SKM-1 (cell line): ENCODE measurements at regions not wholly inside any gene's neighbourhood (a gene's known extent, or its start where the extent isn't known, plus 50 kb on each side); places are given as distances from the start of the nearest gene placed in this dataset.

Experiments used
- DNase-seq: peaks from one replicate; lab custom pipeline; 2025; ENCODE audit not compliant: unreplicated experiment; lab: John Stamatoyannopoulos, UW

GRCh38 chr20:62580052-62580451 lies 62.3 kb upstream of the SLCO4A1 start:
- no peak for DNase-seq

GRCh38 chr20:62580733-62581132 lies 61.6 kb upstream of the SLCO4A1 start:
- no peak for DNase-seq

- DNase-seq, result no peak
Measured at GRCh38 chr20:62581308-62581707, 61.0 kb upstream of the SLCO4A1 start.

- no peak for DNase-seq
Measured at GRCh38 chr20:62581806-62582205, 60.5 kb upstream of the SLCO4A1 start.

- no peak for DNase-seq
Measured at GRCh38 chr20:62583424-62583920, 58.8 kb upstream of the SLCO4A1 start.

- no peak for DNase-seq
Measured at GRCh38 chr20:62584671-62585460, 57.4 kb upstream of the SLCO4A1 start.

- no peak for DNase-seq
Measured at GRCh38 chr20:62585461-62585970, 56.8 kb upstream of the SLCO4A1 start.

GRCh38 chr20:62586799-62587198 lies 55.5 kb upstream of the SLCO4A1 start:
- no peak for DNase-seq

- no peak for DNase-seq
Measured at GRCh38 chr20:62587757-62588402, 54.4 kb upstream of the SLCO4A1 start.

- DNase-seq, result no peak
Measured at GRCh38 chr20:62588458-62589149, 53.7 kb upstream of the SLCO4A1 start.

GRCh38 chr20:62589150-62589498 lies 53.2 kb upstream of the SLCO4A1 start:
- no peak for DNase-seq

- DNase-seq, result no peak
Measured at GRCh38 chr20:62589720-62590119, 52.6 kb upstream of the SLCO4A1 start.

- DNase-seq, result no peak
Measured at GRCh38 chr20:62590309-62591121, 51.8 kb upstream of the SLCO4A1 start.

GRCh38 chr20:62591122-62591468 lies 51.2 kb upstream of the SLCO4A1 start:
- DNase-seq, result no peak

GRCh38 chr20:62591591-62591990 lies 50.7 kb upstream of the SLCO4A1 start:
- no peak for DNase-seq
